ENCODE measurements at regions not wholly inside any gene's neighbourhood (a gene's known extent, or its start where the extent isn't known, plus 50 kb on each side); places are given as distances from the start of the nearest gene placed in this dataset.

GRCh38 chr18:47737198-47737830 is 193.1 kb downstream of the SMAD2 start:
- TF ChIP-seq CTCF (IDR thresholded peaks at IDR 0.05; ENCODE audit: insufficient read depth, low read depth, low read length), result no peak
- TF ChIP-seq EZH2 (IDR thresholded peaks at IDR 0.05; ENCODE audit: insufficient read depth, low read length), result no peak

All from astrocyte (in vitro differentiated cells and primary cell).